GM21526 (cell line): ENCODE measurements at regions not wholly inside any gene's neighbourhood (a gene's known extent, or its start where the extent isn't known, plus 50 kb on each side); places are given as distances from the start of the nearest gene placed in this dataset.

Source experiments
- ATAC-seq: cut with Tn5 transposase; IDR thresholded peaks from one replicate; pipeline ENCODE4 v1.9.1; 2021; ENCODE audit warnings: moderate library complexity; ENCODE audit not compliant: unreplicated experiment, low FRiP score

DNA sequence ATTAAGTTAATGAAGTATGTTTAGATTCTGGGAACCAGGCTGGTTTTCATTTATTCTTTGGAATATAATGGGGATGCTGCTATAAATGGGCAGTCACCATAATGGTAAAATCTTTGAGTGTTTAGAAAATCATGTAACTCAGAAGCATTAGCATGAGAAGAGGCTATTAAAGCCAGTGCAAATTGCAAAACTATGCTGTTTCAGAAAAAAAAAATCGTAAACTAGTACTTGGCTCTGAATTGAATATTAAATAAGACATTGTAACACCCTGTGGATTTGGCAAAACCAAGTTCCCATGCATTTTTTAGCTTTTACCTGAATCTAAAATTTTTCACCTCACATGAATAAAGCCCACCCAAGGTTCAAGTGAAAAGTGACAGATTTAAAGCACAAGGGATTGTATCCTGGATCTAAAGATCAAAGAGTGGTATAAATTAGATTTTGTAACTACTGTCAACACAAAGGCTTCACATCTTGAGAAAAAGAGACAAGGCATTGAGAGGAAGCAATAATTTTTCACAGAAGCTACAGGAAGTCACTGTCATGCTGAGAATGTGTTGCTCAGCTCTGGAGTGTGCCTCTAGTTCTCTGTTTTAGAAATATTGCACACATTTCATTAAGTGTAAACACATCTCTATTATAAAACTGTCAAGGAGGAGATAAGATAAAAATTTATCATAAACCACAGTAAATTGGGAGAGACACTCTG, 142.2 kb downstream of the ABCA8 start:
- no peak for ATAC-seq

DNA sequence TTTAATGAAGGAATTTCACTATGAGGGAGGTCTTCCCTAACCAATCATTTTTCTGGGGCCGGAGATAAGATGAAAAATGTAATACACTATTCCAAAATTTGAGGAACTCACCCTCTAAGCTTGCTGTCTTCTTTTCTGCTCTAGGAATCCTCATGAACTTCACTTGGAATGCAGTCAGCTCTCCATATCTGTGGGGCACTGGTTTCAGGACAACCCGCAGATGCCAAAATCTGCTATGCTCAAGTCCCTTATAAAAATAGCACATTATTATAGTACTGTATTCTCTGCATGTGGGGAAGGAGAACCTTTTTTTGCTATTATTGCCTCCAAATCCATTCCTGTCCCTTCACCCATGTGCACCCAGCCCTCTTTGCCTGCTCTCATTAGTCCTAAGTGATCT, 146.0 kb downstream of the ABCA8 start:
- no peak for ATAC-seq

DNA sequence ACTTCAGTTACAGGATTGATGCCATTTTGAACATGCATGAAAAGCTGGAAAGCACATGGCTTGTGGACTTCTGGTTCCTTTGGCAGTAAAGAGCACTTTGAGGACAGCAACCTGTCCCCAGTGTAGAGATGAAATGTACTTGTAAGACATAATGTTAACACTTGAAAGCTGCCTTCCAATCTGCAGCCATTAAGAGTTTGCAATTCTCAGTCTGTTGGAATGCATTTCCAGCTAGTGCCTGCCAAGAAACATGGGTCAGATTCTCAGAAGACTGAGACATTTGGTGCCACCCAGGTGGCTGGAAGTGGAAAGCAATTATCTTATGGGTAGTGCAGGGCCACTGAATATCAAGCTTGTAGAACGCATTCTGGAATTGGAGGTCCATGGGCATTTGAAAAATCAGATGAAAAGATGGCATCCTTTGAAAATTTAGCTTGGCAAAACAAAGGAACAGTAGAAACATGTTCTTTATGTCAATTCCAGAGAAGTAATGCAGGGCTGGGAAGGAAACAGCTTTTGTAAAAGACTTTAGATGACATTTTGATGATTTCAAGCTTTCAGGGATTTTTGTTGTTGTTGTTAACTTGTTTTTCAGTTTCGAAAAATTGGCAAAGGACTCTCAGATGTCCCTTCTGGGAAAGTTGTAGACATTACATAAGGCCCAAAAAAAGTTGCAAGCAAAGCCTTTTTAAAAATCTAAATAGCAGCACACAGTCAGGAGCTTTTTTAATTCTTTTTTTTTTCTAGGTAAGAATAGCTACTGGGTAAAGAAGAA, 147.0 kb downstream of the ABCA8 start:
- ATAC-seq = no peak

DNA sequence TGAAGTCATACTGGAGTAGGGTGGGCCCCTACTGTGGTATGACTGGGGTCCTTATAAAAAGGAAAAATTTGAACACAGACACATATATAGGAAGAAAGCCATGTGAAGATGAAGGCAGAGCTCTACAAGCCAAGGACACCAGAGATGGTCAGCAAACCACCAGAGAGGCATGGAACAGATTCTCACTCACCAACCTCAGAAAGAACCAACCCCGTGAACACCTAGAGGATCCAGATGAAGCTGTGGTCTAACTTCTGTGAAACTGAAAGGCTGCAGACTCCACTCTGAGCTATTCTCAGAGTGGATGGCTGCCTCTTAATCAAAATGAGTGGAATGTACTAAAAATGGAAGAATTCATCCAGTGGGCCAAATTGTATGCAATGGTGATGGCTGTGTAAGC, 149.6 kb downstream of the ABCA8 start:
- no peak for ATAC-seq

DNA sequence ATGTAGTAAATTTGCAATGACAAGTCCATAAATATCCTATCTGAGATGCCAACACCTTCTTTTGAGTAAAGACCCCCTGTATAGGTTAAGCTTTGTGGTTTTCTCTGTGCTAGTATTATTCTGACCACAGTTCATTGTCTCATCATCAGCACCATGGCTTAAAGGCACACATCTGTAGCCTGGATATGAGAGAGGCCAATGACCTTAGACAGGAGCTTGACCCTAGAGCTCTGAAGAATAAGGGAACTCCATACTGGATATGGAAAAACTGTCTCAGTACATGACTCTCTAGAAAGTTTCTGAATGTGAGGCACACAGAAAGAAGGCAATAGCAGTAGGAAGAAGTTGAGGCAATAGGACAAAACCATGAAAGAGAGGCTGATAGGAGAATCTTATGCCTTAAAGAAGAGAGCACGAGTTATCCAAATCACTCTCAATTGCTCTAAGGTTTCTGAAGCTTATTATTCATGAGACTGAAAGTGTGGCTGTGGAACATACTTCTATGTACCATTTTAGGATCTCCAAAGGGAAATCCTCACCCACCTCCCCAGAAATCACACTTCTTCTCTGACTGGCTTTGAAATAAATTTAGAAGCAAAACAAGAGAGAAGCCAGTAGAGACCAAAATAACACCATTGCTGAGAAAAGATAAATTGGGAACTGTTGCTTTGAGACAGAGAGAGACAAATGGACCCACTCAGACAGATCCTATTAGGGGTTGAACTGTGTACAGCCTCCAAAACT, 150.2 kb downstream of the ABCA8 start:
- no peak for ATAC-seq

DNA sequence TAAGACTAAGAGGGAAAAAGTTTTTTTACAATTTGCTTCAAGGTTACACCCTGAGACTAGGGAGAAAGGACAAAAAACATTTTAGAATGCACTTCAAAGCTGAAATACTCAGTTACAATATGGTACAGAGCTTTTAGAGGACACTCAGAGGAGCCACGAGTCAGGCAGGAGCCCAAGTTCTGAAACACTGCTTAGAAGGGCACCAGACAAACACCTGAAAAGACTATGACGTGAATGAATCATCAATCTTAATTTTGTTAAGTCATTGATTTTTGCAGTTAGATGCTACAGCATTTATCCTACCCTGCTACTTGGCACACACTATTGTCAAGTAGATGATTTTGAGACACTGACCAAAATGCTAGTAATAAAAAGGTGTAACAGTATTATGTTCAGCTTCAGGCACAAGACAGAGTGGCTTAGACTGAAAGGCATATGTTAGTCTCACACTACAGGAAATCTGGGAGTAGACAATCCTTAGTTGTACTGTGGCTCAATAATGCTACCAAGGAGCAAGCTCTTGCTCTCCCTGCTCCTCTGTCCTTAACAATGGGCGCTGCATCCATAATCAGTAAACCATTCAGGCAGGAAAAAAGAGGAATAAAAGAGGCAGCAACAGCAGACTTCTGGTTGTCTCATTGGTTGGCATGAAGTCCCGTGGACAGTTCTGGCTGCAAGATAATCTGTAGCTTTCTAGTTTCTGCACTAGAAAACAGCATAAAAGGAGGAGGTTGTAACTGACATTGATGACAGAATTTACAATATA, 151.8 kb downstream of the ABCA8 start:
- ATAC-seq = no peak

DNA sequence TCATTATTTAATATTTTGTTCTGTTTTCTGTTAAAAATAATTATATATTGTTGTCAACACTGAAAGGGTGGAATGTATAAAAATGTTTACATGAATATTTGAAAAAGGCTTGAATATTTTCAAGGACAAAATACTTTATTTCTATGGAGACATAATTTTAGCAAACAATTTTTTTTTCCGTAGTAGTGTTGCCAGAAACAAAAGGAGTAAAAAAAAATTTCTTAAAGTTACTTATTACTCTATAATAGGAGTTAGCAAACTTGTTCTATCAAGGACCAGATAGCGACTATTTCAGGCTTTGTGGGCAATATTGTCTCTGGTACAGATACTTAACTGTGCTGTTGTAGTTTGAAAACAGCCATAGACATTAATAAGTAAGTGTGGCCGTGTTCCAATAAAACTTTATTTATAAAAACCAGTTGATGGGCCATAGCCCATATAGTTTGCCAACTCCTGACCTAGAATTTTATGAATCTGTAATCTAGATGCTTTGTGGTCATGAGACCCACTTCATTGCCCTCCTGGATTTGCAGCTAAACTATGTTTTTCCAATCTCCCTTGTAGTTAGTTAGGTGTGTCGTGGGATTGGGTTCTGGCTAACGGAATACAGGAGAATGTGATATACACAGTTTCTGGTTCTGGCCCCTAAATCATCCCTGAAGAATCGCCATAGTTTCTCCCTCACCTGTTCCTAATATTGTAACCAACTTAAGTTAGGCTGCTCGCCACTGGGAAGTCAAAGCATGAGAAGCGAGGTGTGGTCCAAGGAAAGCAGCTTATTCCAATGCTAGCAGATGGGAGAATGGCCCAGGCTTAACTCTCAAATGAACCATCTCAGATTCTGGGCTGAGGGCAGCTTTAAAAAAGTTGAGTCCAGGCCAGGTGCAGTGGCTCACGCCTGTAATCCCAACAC, 153.6 kb downstream of the ABCA8 start:
- ATAC-seq = no peak

DNA sequence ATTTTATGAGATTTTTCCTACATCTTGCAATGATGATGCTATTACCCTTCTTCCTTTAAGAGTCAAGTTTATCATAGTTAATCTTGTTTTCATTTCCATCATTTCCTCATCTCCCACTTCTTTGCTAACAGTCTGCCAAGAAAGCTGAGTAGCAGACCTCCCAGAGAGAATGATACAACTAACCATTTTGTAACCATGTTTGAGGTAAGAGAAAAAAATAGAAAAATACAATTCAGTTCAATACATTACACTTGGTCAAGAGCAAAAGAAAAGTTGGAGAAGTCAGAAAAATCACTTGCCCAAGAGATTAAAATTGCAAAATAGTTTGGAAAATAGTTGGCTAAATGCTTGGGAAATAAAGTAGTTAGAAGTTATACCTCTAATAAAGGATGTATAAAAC, 154.4 kb downstream of the ABCA8 start:
- no peak for ATAC-seq

DNA sequence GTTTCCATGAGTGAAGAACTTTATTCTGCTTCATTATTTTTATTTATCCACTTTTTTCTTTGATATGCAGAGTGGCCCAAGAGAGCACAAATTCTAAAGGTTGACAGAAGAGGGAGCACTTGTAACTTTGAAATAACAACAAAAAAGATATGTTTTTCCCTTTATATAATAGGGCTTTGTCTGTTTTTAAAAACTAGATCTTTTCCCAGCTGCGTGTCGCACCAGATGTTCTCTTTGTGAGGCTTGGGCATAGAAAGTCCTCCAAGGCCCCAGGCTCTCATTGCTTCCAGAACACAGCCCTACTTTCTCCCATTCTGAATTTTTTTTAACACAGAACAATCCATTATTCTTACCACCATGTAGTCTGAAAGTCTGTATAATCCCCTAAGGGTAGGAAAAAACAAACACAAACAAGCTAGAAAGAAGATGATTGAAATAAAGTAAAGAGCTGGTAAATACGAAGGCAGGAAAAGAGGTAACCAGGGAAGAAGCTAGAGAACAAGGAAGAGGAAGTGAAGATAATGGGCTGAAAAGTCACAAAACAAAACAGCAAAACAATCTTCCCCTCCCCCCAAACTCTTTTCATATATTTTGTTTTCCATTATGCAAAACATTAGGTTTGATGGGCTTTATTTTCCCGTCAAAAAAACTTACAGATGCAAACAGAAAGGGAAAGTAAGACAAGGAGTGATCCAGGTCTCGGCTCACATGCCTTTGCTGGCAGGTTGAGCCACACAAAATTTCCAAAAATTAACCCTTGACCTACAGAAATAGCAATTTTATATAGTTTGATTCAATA, 160.4 kb downstream of the ABCA8 start:
- no peak for ATAC-seq

DNA sequence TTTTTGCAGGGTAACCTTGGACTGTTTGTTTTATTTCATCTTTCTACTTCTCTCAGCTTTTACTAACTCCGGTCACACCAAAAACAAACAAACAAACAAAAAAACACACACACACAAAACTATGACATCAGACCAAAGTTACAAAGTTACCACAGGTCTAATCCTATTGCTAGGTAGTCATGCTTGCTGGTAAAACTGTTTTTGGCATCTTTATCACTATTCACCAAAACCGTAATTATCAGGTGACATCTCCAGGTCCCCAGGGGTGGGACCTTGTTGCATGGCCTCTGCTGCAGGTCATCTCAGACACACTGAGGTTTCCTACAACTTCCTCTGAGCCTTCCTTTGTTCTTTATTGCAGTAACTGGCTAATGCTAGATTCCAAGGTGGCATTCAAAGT, 162.3 kb downstream of the ABCA8 start:
- ATAC-seq = no peak

DNA sequence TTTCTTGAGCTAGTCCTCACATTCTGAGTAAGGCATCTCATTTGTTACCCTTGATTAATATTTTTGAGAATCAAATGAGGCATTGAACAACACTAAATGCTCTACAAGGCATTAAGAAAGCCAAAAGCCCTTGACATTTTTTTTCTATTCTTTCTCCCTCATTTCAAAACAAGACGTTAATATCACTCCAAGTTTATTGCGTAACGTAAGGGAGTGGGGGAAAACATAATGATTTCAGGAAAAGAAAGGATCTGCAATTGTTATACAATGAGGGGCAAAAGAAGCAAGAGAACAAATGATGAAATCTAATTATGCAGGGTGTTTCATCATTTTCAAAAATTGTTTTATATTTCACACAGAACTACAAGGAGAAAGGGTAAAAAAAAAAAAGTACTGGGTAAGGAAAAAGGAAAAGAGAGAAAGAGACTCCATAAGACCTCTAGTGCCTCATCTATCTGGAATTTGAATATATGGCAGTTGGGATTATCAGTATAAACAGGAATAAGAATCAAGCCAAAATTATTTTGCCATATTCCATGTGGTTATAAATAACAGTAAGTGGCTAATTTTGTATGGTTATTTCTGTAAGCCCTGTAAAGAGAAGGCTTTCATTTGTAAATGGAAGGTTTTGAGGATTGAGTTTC, 163.0 kb downstream of the ABCA8 start:
- no peak for ATAC-seq

DNA sequence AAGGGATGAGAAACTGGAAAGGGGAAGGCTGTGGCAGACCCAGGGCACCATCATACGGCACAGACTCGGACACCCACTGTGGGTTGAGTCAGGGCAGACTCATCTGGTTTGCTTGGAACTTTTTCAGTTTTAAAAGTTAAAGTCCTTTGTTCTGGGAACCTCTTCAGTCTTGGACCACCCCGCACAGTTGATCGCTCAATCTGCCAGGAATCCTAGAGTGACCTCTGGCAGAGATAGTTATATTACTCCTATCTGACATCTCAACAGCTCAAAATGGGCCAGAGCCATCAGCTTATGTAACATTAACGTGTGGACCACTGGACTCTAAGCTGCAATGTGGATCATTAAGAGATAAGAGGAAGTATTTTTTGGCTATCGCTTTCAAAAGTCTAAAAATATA, 164.3 kb downstream of the ABCA8 start:
- ATAC-seq = no peak

DNA sequence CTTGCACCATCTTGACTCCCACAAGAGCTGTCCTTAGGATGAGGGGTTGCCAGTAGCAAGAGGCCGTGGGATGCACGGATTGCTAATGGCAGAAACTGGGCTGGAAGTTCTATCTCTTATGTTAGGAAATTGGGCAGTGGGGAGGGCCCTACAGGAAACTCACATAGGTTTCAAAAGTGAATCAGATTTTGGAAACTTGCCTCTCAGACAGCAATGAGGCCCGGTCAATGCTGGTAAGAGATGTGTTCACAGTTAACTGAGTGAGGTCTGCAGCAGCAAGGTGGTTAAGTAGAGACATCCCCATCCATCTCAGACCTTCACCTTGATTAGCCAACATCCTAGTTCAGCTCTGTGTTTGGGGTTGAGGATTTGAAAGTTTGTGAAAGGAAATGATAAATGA, 164.7 kb downstream of the ABCA8 start:
- no peak for ATAC-seq

DNA sequence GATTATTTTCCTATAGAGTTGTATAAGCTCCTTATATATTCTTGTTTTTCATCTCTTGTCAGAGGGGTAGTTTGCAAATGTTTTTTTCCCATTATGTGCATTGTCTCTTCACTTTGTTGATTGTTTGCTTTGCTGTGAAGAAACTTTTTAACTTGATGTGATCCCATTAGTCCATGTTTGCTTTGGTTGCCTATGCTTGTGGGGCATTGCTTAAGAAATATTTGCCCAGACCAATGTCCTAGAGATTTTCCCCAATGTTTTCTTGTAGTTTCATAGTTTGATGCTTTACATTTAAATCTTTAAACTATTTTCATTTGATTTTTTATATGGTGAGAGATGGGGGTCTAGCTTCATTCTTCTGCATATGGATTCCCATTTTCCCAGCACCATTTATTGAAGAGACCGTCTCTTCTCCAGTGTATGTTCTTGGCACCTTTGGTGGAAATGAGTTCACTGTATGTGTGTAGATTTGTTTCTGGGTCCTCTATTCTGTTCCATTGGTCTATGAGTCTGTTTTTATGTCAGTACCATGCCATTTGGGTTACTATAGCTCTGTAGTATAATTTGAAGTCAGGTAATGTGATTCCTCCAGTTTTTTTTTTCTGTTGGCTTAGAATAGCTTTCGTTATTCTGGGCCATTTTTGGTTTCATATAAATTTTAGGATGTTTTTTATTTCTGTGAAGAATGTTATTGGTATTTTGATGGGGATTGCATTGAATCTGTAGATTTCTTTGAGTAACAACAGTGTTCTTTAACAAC, 165.8 kb downstream of the ABCA8 start:
- no peak for ATAC-seq

DNA sequence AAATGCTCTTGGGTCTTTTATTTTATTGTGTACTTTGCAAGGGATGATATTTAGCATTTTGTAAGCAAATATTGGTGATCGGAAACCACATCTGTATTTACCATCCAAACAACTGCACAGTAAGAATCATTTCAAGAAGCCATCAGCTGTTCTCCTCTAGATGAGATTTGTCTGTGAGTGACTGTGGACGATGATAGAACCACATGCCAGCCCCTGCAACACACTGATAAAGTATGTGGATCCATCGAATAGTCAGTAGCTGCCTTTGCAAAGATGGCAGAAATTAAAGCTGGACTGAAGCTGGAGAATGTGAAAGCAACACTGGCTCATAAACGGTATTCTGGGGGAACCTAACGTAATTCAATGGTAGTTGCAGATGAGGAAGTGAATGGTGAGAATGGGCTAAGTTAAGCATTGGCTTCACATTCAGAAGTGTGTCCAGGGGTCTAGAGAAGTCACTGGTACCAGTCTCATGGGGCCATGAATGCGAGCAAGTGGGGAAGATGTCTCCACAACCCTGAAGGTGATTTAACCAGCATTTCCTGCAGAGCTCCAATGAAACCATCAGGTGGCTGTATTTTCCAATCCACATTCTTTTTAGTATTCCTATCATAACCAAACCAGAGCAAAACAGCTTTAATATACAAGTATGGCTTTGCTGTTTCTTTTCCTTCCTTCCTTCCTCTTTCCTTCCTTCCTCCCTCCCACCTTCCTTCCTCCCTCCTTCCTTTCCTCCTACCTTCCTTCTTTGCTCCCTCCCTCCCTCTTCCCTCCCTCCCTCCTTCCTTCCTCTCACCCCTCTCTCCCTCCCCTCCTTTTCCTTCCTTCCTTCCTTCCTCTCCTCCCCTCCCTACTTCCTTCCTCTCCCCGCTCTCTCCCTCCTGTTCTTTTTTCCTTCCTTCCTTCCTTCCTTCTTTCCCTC, 169.4 kb downstream of the ABCA8 start:
- no peak for ATAC-seq

DNA sequence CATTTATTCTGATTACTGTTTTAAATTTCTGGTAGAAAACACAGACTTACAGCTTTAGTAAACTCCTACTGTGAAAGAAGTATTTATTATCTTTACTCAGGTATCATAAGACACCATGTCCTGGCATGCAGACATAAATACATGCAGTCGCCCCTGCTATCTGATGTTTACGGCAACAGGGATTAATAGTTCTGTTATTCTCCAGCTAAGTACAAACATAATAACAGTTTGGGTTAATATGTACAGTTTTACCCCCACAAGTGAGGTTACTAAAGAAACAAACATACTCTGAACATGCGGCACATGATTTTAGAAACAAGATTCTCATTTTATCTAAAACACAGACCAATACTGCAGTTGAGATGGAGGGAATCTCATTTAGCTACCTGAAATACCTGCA, 170.8 kb downstream of the ABCA8 start:
- ATAC-seq = no peak

DNA sequence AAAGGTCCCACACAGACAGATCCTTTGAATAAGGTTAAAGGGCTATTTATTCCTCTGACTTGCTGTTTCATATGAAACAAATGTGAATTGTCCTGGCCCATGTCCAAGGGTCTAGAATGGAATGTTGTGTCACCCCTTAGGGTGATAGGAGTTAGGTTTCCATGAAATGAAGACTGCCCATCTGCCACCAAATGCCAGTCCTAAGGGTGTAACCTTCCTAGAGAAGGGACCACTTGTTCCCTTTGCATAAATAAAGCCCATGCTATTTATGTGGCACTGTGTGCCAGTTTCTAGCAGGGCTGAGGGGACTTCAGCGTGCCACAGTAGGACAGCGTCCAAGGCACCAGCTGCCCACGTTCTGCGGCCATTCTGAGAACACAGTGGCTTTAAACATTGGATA, 171.3 kb downstream of the ABCA8 start:
- ATAC-seq = no peak
